GM23248 (cell line): ENCODE measurements at regions not wholly inside any gene's neighbourhood (a gene's known extent, or its start where the extent isn't known, plus 50 kb on each side); places are given as distances from the start of the nearest gene placed in this dataset.

ENCODE experiments used
- DNase-seq: peaks from one replicate; pipeline ENCODE4 v3.0.0-alpha.2; 2015
- H2AFZ ChIP-seq: fragments of 200-600 bp; sonication (generic); 2 replicates; pipeline ENCODE4 v1.6.1; 2016; ENCODE audit warnings: antibody characterized with exemption
- H3F3A ChIP-seq: fragments of 200-600 bp; sonication (generic); 2 replicates; pipeline ENCODE4 v1.6.1; 2016; ENCODE audit warnings: mild to moderate bottlenecking, antibody characterized with exemption, mixed run types; ENCODE audit not compliant: insufficient read depth
- H3K27ac ChIP-seq: fragments of 200-600 bp; sonication (generic); 2 replicates; pipeline ENCODE4 v1.5.1; 2016; ENCODE audit warnings: mild to moderate bottlenecking
- H3K27me3 ChIP-seq: fragments of 200-600 bp; sonication (generic); replicated peaks from 2 replicates; pipeline ENCODE4 v1.6.1; 2016; ENCODE audit warnings: mild to moderate bottlenecking; ENCODE audit not compliant: insufficient read depth
- H3K36me3 ChIP-seq: fragments of 200-600 bp; sonication (generic); 2 replicates; pipeline ENCODE4 v1.6.1; 2016; ENCODE audit warnings: low read depth, mild to moderate bottlenecking
- H3K4me1 ChIP-seq: fragments of 200-600 bp; sonication (generic); 2 replicates; pipeline ENCODE4 v1.6.1; 2016; ENCODE audit warnings: mild to moderate bottlenecking; ENCODE audit not compliant: insufficient read depth
- H3K4me2 ChIP-seq: fragments of 200-600 bp; sonication (generic); one replicate; pipeline ENCODE4 v1.6.1; 2016; ENCODE audit warnings: mild to moderate bottlenecking; ENCODE audit not compliant: unreplicated experiment
- H3K4me3 ChIP-seq: fragments of 200-600 bp; sonication (generic); 2 replicates; pipeline ENCODE4 v1.5.1; 2016; ENCODE audit warnings: mild to moderate bottlenecking
- H3K79me2 ChIP-seq: fragments of 200-600 bp; sonication (generic); 2 replicates; pipeline ENCODE4 v1.6.1; 2016; ENCODE audit warnings: mild to moderate bottlenecking; ENCODE audit not compliant: insufficient read depth
- H3K9ac ChIP-seq: fragments of 200-600 bp; sonication (generic); 2 replicates; pipeline ENCODE4 v1.6.1; 2016; ENCODE audit warnings: mild to moderate bottlenecking
- H3K9me2 ChIP-seq: fragments of 200-600 bp; sonication (generic); 2 replicates; pipeline ENCODE4 v1.6.1; 2016; ENCODE audit warnings: mixed run types, mild to moderate bottlenecking, moderate library complexity; ENCODE audit not compliant: insufficient read depth
- H3K9me3 ChIP-seq: fragments of 200-600 bp; sonication (generic); one replicate; pipeline ENCODE4 v1.6.1; 2017; ENCODE audit warnings: low read depth
- H4K20me1 ChIP-seq: fragments of 200-600 bp; sonication (generic); 2 replicates; pipeline ENCODE4 v1.6.0; 2016; ENCODE audit not compliant: insufficient read depth
- EZH2 ChIP-seq: fragments of 200-600 bp; sonication (generic); IDR thresholded peaks from 2 replicates; pipeline ENCODE4 v1.6.1; 2018; ENCODE audit warnings: antibody characterized with exemption, mild to moderate bottlenecking; ENCODE audit not compliant: insufficient read depth, poor library complexity, severe bottlenecking
- EZH2phosphoT487 ChIP-seq: fragments of 200-600 bp; sonication (generic); IDR thresholded peaks from 2 replicates; pipeline ENCODE4 v1.6.1; 2018; ENCODE audit warnings: antibody characterized with exemption, moderate library complexity, mild to moderate bottlenecking, low read depth; ENCODE audit not compliant: insufficient read depth
- WGBS, 2 experiments: methylation state at CpG; one replicate each; pipeline ENCODE4 v1.1.6; 2015 to 2017; ENCODE audit warnings: low lambda C conversion rate in 2 of 2, low coverage in 1 of 2; ENCODE audit errors: missing lambda C conversion rate in 2 of 2; 5-methylcytosine and 5-hydroxymethylcytosine counted together
- in situ Hi-C: fragments of 300-500 bp; cut with MboI; formaldehyde crosslinking; loops from 2 replicates; pipeline ENCODE4 v1.15.0; 2020

GRCh38 chr20:11275740-11276139, 601.9 kb upstream of the JAG1 start:
- no peaks in the 10 kb centered on the region for H3K9me3 ChIP-seq
- TF ChIP-seq EZH2 (no peak), EZH2phosphoT487 (no peak)
- no peak overlapping the region for H3K4me2 ChIP-seq
- H3K9me2 ChIP-seq, result no peaks in the 10 kb centered on the region
- no peaks in the 10 kb centered on the region for H3K27me3 ChIP-seq
- no peak for DNase-seq
- H3K79me2 ChIP-seq, result no peaks in the 10 kb centered on the region
- no peaks in the 10 kb centered on the region for H4K20me1 ChIP-seq
- no peak overlapping the region for H2AFZ ChIP-seq
- in situ Hi-C loops, result loop anchor here (10.0 kb wide), 1 partner anchor 601 kb away; the partner anchor contains the start of gene JAG1
- H3K27ac ChIP-seq, result no peak overlapping the region
- no peaks in the 10 kb centered on the region for H3K4me1 ChIP-seq
- no peak overlapping the region for H3K9ac ChIP-seq
- H3K36me3 ChIP-seq, result no peaks in the 10 kb centered on the region
- no peak overlapping the region for H3K4me3 ChIP-seq
- 90 to 93% methylated on average over 2 of the region's 2 CpGs for WGBS, 2 experiments
- no peaks in the 10 kb centered on the region for H3F3A ChIP-seq

- no peaks in the 10 kb centered on the region for H4K20me1 ChIP-seq
- in situ Hi-C loops, result loop anchor here (10.0 kb wide), 1 partner anchor 602 kb away; the partner anchor contains the start of gene JAG1
- no peaks in the 10 kb centered on the region for H3K27me3 ChIP-seq
- TF ChIP-seq EZH2phosphoT487 (no peak), EZH2 (no peak)
- no peaks in the 10 kb centered on the region for H3K36me3 ChIP-seq
- 81 to 87% methylated on average over 1 of the region's 1 CpG for WGBS, 2 experiments
- no peak overlapping the region for H2AFZ ChIP-seq
- H3K9me3 ChIP-seq, result no peaks in the 10 kb centered on the region
- no peak overlapping the region for H3K9ac ChIP-seq
- no peak for DNase-seq
- no peak overlapping the region for H3K4me2 ChIP-seq
- H3K79me2 ChIP-seq, result no peaks in the 10 kb centered on the region
- no peak overlapping the region for H3K27ac ChIP-seq
- H3F3A ChIP-seq, result no peaks in the 10 kb centered on the region
- H3K4me3 ChIP-seq, result no peak overlapping the region
- no peaks in the 10 kb centered on the region for H3K4me1 ChIP-seq
- H3K9me2 ChIP-seq, result no peaks in the 10 kb centered on the region
These were observed 603.4 kb upstream of the JAG1 start for GRCh38 chr20:11277170-11277569.

GRCh38 chr20:11277858-11278257, 604.1 kb upstream of the JAG1 start:
- H3K9me2 ChIP-seq, result no peaks in the 10 kb centered on the region
- in situ Hi-C loops, result loop anchor here (10.0 kb wide), 1 partner anchor 603 kb away; the partner anchor contains the start of gene JAG1
- H3K36me3 ChIP-seq, result no peaks in the 10 kb centered on the region
- 65 to 66% methylated on average over 4 of the region's 4 CpGs for WGBS, 2 experiments
- no peak overlapping the region for H3K9ac ChIP-seq
- H3K27me3 ChIP-seq, result no peaks in the 10 kb centered on the region
- no peaks in the 10 kb centered on the region for H3F3A ChIP-seq
- H4K20me1 ChIP-seq, result no peaks in the 10 kb centered on the region
- no peaks in the 10 kb centered on the region for H3K9me3 ChIP-seq
- H3K4me2 ChIP-seq, result no peak overlapping the region
- no peak for DNase-seq
- no peaks in the 10 kb centered on the region for H3K4me1 ChIP-seq
- H3K27ac ChIP-seq, result no peak overlapping the region
- TF ChIP-seq EZH2phosphoT487, result no peak
- TF ChIP-seq EZH2, result no peak
- H3K79me2 ChIP-seq, result no peaks in the 10 kb centered on the region
- H2AFZ ChIP-seq, result no peak overlapping the region
- no peak overlapping the region for H3K4me3 ChIP-seq

- no peaks in the 10 kb centered on the region for H3F3A ChIP-seq
- no peaks in the 10 kb centered on the region for H3K27me3 ChIP-seq
- H3K9me3 ChIP-seq, result no peaks in the 10 kb centered on the region
- no peaks in the 10 kb centered on the region for H4K20me1 ChIP-seq
- H3K36me3 ChIP-seq, result no peaks in the 10 kb centered on the region
- no peak for DNase-seq
- no peak overlapping the region for H2AFZ ChIP-seq
- in situ Hi-C loops, result loop anchor here (10.0 kb wide), 1 partner anchor 604 kb away; the partner anchor contains the start of gene JAG1
- H3K79me2 ChIP-seq, result no peaks in the 10 kb centered on the region
- no peak overlapping the region for H3K4me3 ChIP-seq
- H3K27ac ChIP-seq, result no peak overlapping the region
- TF ChIP-seq EZH2phosphoT487 (no peak), EZH2 (no peak)
- WGBS, 2 experiments, result 74 to 83% methylated on average over 2 of the region's 2 CpGs
- H3K4me1 ChIP-seq, result no peaks in the 10 kb centered on the region
- no peak overlapping the region for H3K9ac ChIP-seq
- H3K9me2 ChIP-seq, result no peaks in the 10 kb centered on the region
- H3K4me2 ChIP-seq, result no peak overlapping the region
These were observed 604.7 kb upstream of the JAG1 start for GRCh38 chr20:11278461-11278860.

- Histone ChIP-seq H3K27me3 (no peaks in the 10 kb centered on the region), H3F3A (no peaks in the 10 kb centered on the region), H3K4me2 (no peak overlapping the region), H3K9me2 (no peaks in the 10 kb centered on the region), H3K27ac (no peak overlapping the region), H2AFZ (no peak overlapping the region), H3K79me2 (no peaks in the 10 kb centered on the region), H3K4me3 (no peak overlapping the region), H3K9me3 (no peaks in the 10 kb centered on the region), H3K4me1 (no peaks in the 10 kb centered on the region), H4K20me1 (no peaks in the 10 kb centered on the region), H3K36me3 (no peaks in the 10 kb centered on the region), H3K9ac (no peak overlapping the region)
- in situ Hi-C loops, result no loop called here
- TF ChIP-seq EZH2 (no peak), EZH2phosphoT487 (no peak)
- no peak for DNase-seq
- WGBS, 2 experiments, result 83% methylated on average over 3 of the region's 3 CpGs
These were observed 607.4 kb upstream of the JAG1 start for GRCh38 chr20:11281240-11281639.
